SK-N-SH (cell line): ENCODE measurements at regions not wholly inside any gene's neighbourhood (a gene's known extent, or its start where the extent isn't known, plus 50 kb on each side); places are given as distances from the start of the nearest gene placed in this dataset.

Experiments used
- CTCF ChIA-PET: fragments of 300-600, 350-600 bp; formaldehyde crosslinking; extraction: SDS; loops from one replicate; lab custom pipeline; 2021; lab: Yijun Ruan, JAX
- POLR2A ChIA-PET: fragments of 350-600 bp; sonication (Branson Sonifier 250); formaldehyde crosslinking; extraction: SDS; loops from one replicate; lab custom pipeline; 2020; ENCODE audit warnings: antibody characterized with exemption, inconsistent platforms; lab: Yijun Ruan, JAX
- DNase-seq: peaks from one replicate; pipeline ENCODE4 v3.0.0; 2012
- H2AFZ ChIP-seq: fragments of 200-600 bp; sonication (generic); 2 replicates; pipeline ENCODE4 v1.8.1; 2016; ENCODE audit warnings: antibody characterized with exemption, mild to moderate bottlenecking, low read depth
- H3F3A ChIP-seq: fragments of 200-600 bp; sonication (generic); replicated peaks from 2 replicates; pipeline ENCODE3; 2016; ENCODE audit warnings: antibody characterized with exemption, mild to moderate bottlenecking; ENCODE audit not compliant: insufficient read depth
- H3K27ac ChIP-seq, 2 experiments: fragments of 200-500 bp in 1 of 2; fragments of 200-600 bp in 1 of 2; sonication (Bioruptor generic) in 1 of 2; sonication (generic), shearing (Covaris generic) in 1 of 2; 2 replicates each; pipeline versions ENCODE4 v1.5.1 to v1.6.1; 2014 to 2016; ENCODE audit warnings: low read depth in 2 of 2, inconsistent platforms in 1 of 2, low read length in 1 of 2, mild to moderate bottlenecking in 1 of 2, mixed read lengths in 1 of 2
- H3K27me3 ChIP-seq: fragments of 200-600 bp; sonication (generic), shearing (Covaris generic); 2 replicates; pipeline ENCODE4 v1.6.1; 2016; ENCODE audit warnings: mixed run types; ENCODE audit not compliant: insufficient read depth
- H3K36me3 ChIP-seq, 2 experiments: fragments of 200-500 bp in 1 of 2; fragments of 200-600 bp in 1 of 2; sonication (Bioruptor generic) in 1 of 2; sonication (generic) in 1 of 2; replicated peaks in 1 of 2; 2 replicates each; pipeline versions ENCODE3 to v1.5.1; 2014 to 2016; ENCODE audit warnings: low read length in 1 of 2, mild to moderate bottlenecking in 1 of 2; ENCODE audit not compliant: insufficient read depth in 2 of 2, control insufficient read depth in 1 of 2
- H3K4me1 ChIP-seq, 2 experiments: fragments of 200-500 bp in 1 of 2; fragments of 200-600 bp in 1 of 2; sonication (Bioruptor generic) in 1 of 2; sonication (generic), shearing (Covaris generic) in 1 of 2; 2 replicates each; pipeline versions ENCODE4 v1.5.1 to v1.6.1; 2014 to 2016; ENCODE audit warnings: low read depth in 1 of 2, low read length in 1 of 2, mixed run types in 1 of 2; ENCODE audit not compliant: insufficient read depth in 2 of 2, control insufficient read depth in 1 of 2
- H3K4me2 ChIP-seq: fragments of 200-600 bp; sonication (generic), shearing (Covaris generic); 2 replicates; pipeline ENCODE4 v1.6.1; 2017; ENCODE audit warnings: mixed run types
- H3K4me3 ChIP-seq, 2 experiments: fragments of 200-500 bp in 1 of 2; fragments of 200-600 bp in 1 of 2; sonication (Bioruptor generic) in 1 of 2; sonication (generic), shearing (Covaris generic) in 1 of 2; 2 replicates each; pipeline versions ENCODE4 v1.5.1 to v1.8.1; 2014 to 2016; ENCODE audit warnings: low read depth in 2 of 2, inconsistent platforms in 1 of 2, low read length in 1 of 2, mild to moderate bottlenecking in 1 of 2, mixed read lengths in 1 of 2, moderate library complexity in 1 of 2
- H3K79me2 ChIP-seq: fragments of 200-600 bp; sonication (generic); 2 replicates; pipeline ENCODE4 v1.8.1; 2017; ENCODE audit warnings: mild to moderate bottlenecking; ENCODE audit not compliant: insufficient read depth
- H3K9ac ChIP-seq: fragments of 200-600 bp; sonication (generic); 2 replicates; pipeline ENCODE4 v1.6.1; 2017; ENCODE audit warnings: mixed run types
- H3K9me2 ChIP-seq: fragments of 200-600 bp; sonication (generic); 2 replicates; pipeline ENCODE4 v1.6.1; 2017; ENCODE audit warnings: mixed run types
- H3K9me3 ChIP-seq: fragments of 200-600 bp; sonication (generic); 2 replicates; pipeline ENCODE4 v1.6.1; 2017; ENCODE audit warnings: mixed run types, mild to moderate bottlenecking, moderate library complexity
- H4K20me1 ChIP-seq: fragments of 200-600 bp; sonication (generic); 2 replicates; pipeline ENCODE4 v1.6.1; 2017; ENCODE audit warnings: mild to moderate bottlenecking, mixed run types; ENCODE audit not compliant: insufficient read depth
- CHD2 ChIP-seq: fragments of 150-350 bp; IDR thresholded peaks from 2 replicates; pipeline ENCODE4 v1.6.1; 2018; ENCODE audit warnings: low read length; ENCODE audit not compliant: partially characterized antibody
- EP300 ChIP-seq, 2 experiments: IDR thresholded peaks; 2 replicates each; pipeline versions ENCODE4 v1.4.0 to v1.6.1; 2012; ENCODE audit warnings: borderline replicate concordance in 1 of 2, low read depth in 1 of 2, low read length in 1 of 2
- EZH2phosphoT487 ChIP-seq: fragments of 200-600 bp; sonication (generic); IDR thresholded peaks from 2 replicates; pipeline ENCODE4 v1.6.1; 2017; ENCODE audit warnings: low read depth, mixed run types, mild to moderate bottlenecking, antibody characterized with exemption, moderate library complexity, borderline replicate concordance
- FOSL2 ChIP-seq: IDR thresholded peaks from 2 replicates; pipeline ENCODE4 v1.4.0; 2012; ENCODE audit warnings: low read depth, mild to moderate bottlenecking, moderate library complexity, borderline replicate concordance
- FOXJ3 ChIP-seq: sonication (generic); formaldehyde crosslinking; IDR thresholded peaks from 2 replicates; pipeline ENCODE4 v1.5.1; 2020; ENCODE audit warnings: mild to moderate bottlenecking, missing genetic modification reagents
- GATA2 ChIP-seq: sonication (generic); formaldehyde crosslinking; IDR thresholded peaks from 2 replicates; pipeline ENCODE4 v1.5.0; 2020; ENCODE audit warnings: mild to moderate bottlenecking, missing genetic modification reagents
- JUND ChIP-seq: IDR thresholded peaks from 2 replicates; pipeline ENCODE4 v1.4.0; 2012
- POLR2AphosphoS5 ChIP-seq: IDR thresholded peaks from 2 replicates; pipeline ENCODE4 v1.6.1; 2012; ENCODE audit warnings: low read depth, low read length
- RCOR1 ChIP-seq: fragments of 150-350 bp; IDR thresholded peaks from 2 replicates; pipeline ENCODE4 v1.6.1; 2017; ENCODE audit warnings: antibody characterized with exemption, low read length
- RFX5 ChIP-seq: IDR thresholded peaks from 2 replicates; pipeline ENCODE4 v1.6.1; 2012; ENCODE audit warnings: mild to moderate bottlenecking, improper control_type of control experiment, low read length
- RXRA ChIP-seq: IDR thresholded peaks from 2 replicates; pipeline ENCODE4 v1.4.0; 2012; ENCODE audit warnings: low read depth, mild to moderate bottlenecking, borderline replicate concordance
- SIN3A ChIP-seq: IDR thresholded peaks from 2 replicates; pipeline ENCODE4 v1.6.1; 2012; ENCODE audit warnings: low read depth, mild to moderate bottlenecking, low read length, moderate library complexity, borderline replicate concordance
- WGBS: methylation state at CpG from one replicate; pipeline ENCODE4 v1.1.6; 2017; ENCODE audit warnings: low lambda C conversion rate; 5-methylcytosine and 5-hydroxymethylcytosine counted together
- TF ChIP-seq, protein P1 (sequence below): fragments of 150-350 bp; IDR thresholded peaks from 2 replicates; pipeline ENCODE4 v1.6.1; 2016; ENCODE audit warnings: mild to moderate bottlenecking, low read depth, low read length
- TF ChIP-seq, protein P2 (sequence below): fragments of 200-600 bp; sonication (generic); IDR thresholded peaks from 2 replicates; pipeline ENCODE4 v1.6.1; 2017; ENCODE audit warnings: antibody characterized with exemption, mild to moderate bottlenecking, moderate library complexity
- TF ChIP-seq, protein P3 (sequence below): IDR thresholded peaks from 2 replicates; pipeline ENCODE4; 2012
- TF ChIP-seq, protein P4 (sequence below): IDR thresholded peaks from 2 replicates; pipeline ENCODE4 v1.6.1; 2012; ENCODE audit warnings: mild to moderate bottlenecking, low read depth, low read length, moderate library complexity

DNA sequence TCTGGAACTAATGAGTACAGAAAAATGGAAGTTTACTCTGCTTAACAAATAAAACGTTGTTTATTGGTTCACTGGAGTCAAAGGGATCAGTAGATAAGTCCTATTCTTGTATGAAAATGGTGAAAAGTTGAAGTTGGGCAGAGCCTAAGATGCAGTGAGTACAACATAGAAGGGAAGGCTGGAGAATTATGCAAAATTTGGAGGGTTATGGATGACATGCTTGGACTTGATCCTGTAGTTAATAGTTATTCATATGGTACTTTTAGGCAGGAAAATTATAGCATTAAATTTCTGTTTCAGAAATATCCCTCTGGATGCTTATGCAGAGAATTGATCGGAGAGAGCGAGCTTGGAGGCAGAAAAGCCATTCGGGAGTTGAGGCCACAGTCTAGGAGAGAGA is 167.6 kb downstream of the KCNS3 start:
- no peaks in the 10 kb centered on the region for H3K36me3 ChIP-seq
- H3K9me2 ChIP-seq = no peaks in the 10 kb centered on the region
- H3K4me3 ChIP-seq = no peak overlapping the region
- H3F3A ChIP-seq = no peaks in the 10 kb centered on the region
- H4K20me1 ChIP-seq = no peaks in the 10 kb centered on the region
- no peaks in the 10 kb centered on the region for H3K79me2 ChIP-seq
- no peaks in the 10 kb centered on the region; a peak in 1 of 4 replicates for H3K4me1 ChIP-seq
- DNase-seq = no peak
- H3K27me3 ChIP-seq = no peaks in the 10 kb centered on the region
- ChIA-PET CTCF (no interaction called here), POLR2A (no interaction called here)
- WGBS = 17% methylated on average over 4 of the region's 4 CpGs
- H3K9ac ChIP-seq = no peak overlapping the region
- H3K9me3 ChIP-seq = no peaks in the 10 kb centered on the region; the same call in 1 of the 2 replicates
- no peak for TF ChIP-seq FOSL2
- TF ChIP-seq FOXJ3 (CRISPR knock-in tag) = no peak
- no peak for TF ChIP-seq EP300 (IDR thresholded peaks at IDR 0.05; ENCODE audit: borderline replicate concordance in 1 of 2, low read depth in 1 of 2, low read length in 1 of 2)
- no peak overlapping the region for H2AFZ ChIP-seq
- H3K27ac ChIP-seq = no peak overlapping the region
- no peak overlapping the region for H3K4me2 ChIP-seq

DNA sequence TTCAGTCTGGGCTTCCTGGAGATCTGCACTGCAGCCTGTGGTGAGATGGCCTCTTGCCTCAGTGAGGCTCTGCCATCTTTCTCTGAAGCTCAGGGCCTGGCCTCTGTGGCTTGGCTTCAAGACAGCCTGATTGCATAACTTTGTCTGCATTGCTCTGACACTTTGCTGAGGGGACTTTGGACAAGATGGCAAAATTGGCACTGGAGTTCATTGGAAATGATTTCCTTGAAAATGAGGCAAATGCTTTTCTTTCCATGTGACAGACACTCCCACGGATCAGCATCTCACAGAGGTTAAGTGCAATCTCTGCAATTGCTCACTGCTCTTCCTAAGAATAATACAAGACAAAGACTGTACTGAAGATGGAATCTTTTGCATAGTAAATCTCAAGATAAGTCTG is 166.8 kb downstream of the KCNS3 start:
- ChIA-PET CTCF (no interaction called here), POLR2A (no interaction called here)
- no peak for DNase-seq
- Histone ChIP-seq H3K79me2 (no peaks in the 10 kb centered on the region), H3K9ac (no peak overlapping the region), H3K9me2 (no peaks in the 10 kb centered on the region), H3K4me1 (no peaks in the 10 kb centered on the region; a peak in 1 of 4 replicates), H3F3A (no peaks in the 10 kb centered on the region), H3K4me3 (no peak overlapping the region), H3K27ac (no peak overlapping the region), H3K4me2 (no peak overlapping the region), H3K9me3 (no peaks in the 10 kb centered on the region; the same call in 1 of the 2 replicates), H3K36me3 (no peaks in the 10 kb centered on the region), H3K27me3 (no peaks in the 10 kb centered on the region), H2AFZ (no peak overlapping the region), H4K20me1 (no peaks in the 10 kb centered on the region)
- TF ChIP-seq POLR2AphosphoS5 = no peak
- TF ChIP-seq RCOR1 = no peak
- no peak for TF ChIP-seq SIN3A
- TF ChIP-seq RXRA = no peak
- TF ChIP-seq RFX5 = no peak
- no peak for TF ChIP-seq CHD2
- TF ChIP-seq, protein P1, sequence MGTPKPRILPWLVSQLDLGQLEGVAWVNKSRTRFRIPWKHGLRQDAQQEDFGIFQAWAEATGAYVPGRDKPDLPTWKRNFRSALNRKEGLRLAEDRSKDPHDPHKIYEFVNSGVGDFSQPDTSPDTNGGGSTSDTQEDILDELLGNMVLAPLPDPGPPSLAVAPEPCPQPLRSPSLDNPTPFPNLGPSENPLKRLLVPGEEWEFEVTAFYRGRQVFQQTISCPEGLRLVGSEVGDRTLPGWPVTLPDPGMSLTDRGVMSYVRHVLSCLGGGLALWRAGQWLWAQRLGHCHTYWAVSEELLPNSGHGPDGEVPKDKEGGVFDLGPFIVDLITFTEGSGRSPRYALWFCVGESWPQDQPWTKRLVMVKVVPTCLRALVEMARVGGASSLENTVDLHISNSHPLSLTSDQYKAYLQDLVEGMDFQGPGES = no peak
- no peak for TF ChIP-seq FOSL2
- TF ChIP-seq JUND = no peak
- TF ChIP-seq GATA2 (CRISPR knock-in tag) = no peak
- TF ChIP-seq, protein P2, sequence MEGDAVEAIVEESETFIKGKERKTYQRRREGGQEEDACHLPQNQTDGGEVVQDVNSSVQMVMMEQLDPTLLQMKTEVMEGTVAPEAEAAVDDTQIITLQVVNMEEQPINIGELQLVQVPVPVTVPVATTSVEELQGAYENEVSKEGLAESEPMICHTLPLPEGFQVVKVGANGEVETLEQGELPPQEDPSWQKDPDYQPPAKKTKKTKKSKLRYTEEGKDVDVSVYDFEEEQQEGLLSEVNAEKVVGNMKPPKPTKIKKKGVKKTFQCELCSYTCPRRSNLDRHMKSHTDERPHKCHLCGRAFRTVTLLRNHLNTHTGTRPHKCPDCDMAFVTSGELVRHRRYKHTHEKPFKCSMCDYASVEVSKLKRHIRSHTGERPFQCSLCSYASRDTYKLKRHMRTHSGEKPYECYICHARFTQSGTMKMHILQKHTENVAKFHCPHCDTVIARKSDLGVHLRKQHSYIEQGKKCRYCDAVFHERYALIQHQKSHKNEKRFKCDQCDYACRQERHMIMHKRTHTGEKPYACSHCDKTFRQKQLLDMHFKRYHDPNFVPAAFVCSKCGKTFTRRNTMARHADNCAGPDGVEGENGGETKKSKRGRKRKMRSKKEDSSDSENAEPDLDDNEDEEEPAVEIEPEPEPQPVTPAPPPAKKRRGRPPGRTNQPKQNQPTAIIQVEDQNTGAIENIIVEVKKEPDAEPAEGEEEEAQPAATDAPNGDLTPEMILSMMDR = no peak
- TF ChIP-seq, protein P3, sequence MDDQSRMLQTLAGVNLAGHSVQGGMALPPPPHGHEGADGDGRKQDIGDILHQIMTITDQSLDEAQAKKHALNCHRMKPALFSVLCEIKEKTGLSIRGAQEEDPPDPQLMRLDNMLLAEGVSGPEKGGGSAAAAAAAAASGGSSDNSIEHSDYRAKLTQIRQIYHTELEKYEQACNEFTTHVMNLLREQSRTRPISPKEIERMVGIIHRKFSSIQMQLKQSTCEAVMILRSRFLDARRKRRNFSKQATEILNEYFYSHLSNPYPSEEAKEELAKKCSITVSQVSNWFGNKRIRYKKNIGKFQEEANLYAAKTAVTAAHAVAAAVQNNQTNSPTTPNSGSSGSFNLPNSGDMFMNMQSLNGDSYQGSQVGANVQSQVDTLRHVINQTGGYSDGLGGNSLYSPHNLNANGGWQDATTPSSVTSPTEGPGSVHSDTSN = no peak
- no peak for TF ChIP-seq EP300 (IDR thresholded peaks at IDR 0.05; ENCODE audit: borderline replicate concordance in 1 of 2, low read depth in 1 of 2, low read length in 1 of 2)
- no peak for TF ChIP-seq EZH2phosphoT487
- TF ChIP-seq, protein P4, sequence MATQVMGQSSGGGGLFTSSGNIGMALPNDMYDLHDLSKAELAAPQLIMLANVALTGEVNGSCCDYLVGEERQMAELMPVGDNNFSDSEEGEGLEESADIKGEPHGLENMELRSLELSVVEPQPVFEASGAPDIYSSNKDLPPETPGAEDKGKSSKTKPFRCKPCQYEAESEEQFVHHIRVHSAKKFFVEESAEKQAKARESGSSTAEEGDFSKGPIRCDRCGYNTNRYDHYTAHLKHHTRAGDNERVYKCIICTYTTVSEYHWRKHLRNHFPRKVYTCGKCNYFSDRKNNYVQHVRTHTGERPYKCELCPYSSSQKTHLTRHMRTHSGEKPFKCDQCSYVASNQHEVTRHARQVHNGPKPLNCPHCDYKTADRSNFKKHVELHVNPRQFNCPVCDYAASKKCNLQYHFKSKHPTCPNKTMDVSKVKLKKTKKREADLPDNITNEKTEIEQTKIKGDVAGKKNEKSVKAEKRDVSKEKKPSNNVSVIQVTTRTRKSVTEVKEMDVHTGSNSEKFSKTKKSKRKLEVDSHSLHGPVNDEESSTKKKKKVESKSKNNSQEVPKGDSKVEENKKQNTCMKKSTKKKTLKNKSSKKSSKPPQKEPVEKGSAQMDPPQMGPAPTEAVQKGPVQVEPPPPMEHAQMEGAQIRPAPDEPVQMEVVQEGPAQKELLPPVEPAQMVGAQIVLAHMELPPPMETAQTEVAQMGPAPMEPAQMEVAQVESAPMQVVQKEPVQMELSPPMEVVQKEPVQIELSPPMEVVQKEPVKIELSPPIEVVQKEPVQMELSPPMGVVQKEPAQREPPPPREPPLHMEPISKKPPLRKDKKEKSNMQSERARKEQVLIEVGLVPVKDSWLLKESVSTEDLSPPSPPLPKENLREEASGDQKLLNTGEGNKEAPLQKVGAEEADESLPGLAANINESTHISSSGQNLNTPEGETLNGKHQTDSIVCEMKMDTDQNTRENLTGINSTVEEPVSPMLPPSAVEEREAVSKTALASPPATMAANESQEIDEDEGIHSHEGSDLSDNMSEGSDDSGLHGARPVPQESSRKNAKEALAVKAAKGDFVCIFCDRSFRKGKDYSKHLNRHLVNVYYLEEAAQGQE = no peak
- 0% methylated on average over 1 of the region's 1 CpG for WGBS
